ENCODE measurements at regions not wholly inside any gene's neighbourhood (a gene's known extent, or its start where the extent isn't known, plus 50 kb on each side); places are given as distances from the start of the nearest gene placed in this dataset.

GRCh38 chr13:112187527-112188297 is 120.8 kb downstream of the SOX1 start:
- Histone ChIP-seq H3K9me3 (ENCODE audit: control insufficient read depth, insufficient read depth, low read length) (no peaks in the 10 kb centered on the region), H3K4me3 (ENCODE audit: low read depth, low read length) (no peak overlapping the region), H3K9ac (ENCODE audit: low read depth, low read length) (no peak overlapping the region), H3K36me3 (ENCODE audit: control insufficient read depth, insufficient read depth, low read length) (no peaks in the 10 kb centered on the region), H3K27me3 (ENCODE audit: control insufficient read depth, insufficient read depth, low read length) (no peaks in the 10 kb centered on the region), H3K4me1 (ENCODE audit: control insufficient read depth, insufficient read depth, low read length) (no peaks in the 10 kb centered on the region)

GRCh38 chr13:112188298-112188610 is 121.3 kb downstream of the SOX1 start:
- H3K4me1 ChIP-seq (ENCODE audit: control insufficient read depth, insufficient read depth, low read length) = no peaks in the 10 kb centered on the region
- H3K9ac ChIP-seq (ENCODE audit: low read depth, low read length) = no peak overlapping the region
- no peak overlapping the region for H3K4me3 ChIP-seq (ENCODE audit: low read depth, low read length)
- no peaks in the 10 kb centered on the region for H3K27me3 ChIP-seq (ENCODE audit: control insufficient read depth, insufficient read depth, low read length)
- no peaks in the 10 kb centered on the region for H3K36me3 ChIP-seq (ENCODE audit: control insufficient read depth, insufficient read depth, low read length)
- H3K9me3 ChIP-seq (ENCODE audit: control insufficient read depth, insufficient read depth, low read length) = no peaks in the 10 kb centered on the region

- H3K36me3 ChIP-seq (ENCODE audit: control insufficient read depth, insufficient read depth, low read length) = no peaks in the 10 kb centered on the region
- H3K9ac ChIP-seq (ENCODE audit: low read depth, low read length) = no peak overlapping the region
- H3K4me1 ChIP-seq (ENCODE audit: control insufficient read depth, insufficient read depth, low read length) = no peaks in the 10 kb centered on the region
- H3K4me3 ChIP-seq (ENCODE audit: low read depth, low read length) = no peak overlapping the region
- H3K9me3 ChIP-seq (ENCODE audit: control insufficient read depth, insufficient read depth, low read length) = no peaks in the 10 kb centered on the region
- no peaks in the 10 kb centered on the region for H3K27me3 ChIP-seq (ENCODE audit: control insufficient read depth, insufficient read depth, low read length)
Observed at GRCh38 chr13:112193463-112194166, 126.7 kb downstream of the SOX1 start.

GRCh38 chr13:112194167-112194530 is 127.2 kb downstream of the SOX1 start:
- Histone ChIP-seq H3K9me3 (ENCODE audit: control insufficient read depth, insufficient read depth, low read length) (no peaks in the 10 kb centered on the region), H3K9ac (ENCODE audit: low read depth, low read length) (no peak overlapping the region), H3K36me3 (ENCODE audit: control insufficient read depth, insufficient read depth, low read length) (no peaks in the 10 kb centered on the region), H3K4me1 (ENCODE audit: control insufficient read depth, insufficient read depth, low read length) (no peaks in the 10 kb centered on the region), H3K4me3 (ENCODE audit: low read depth, low read length) (no peak overlapping the region), H3K27me3 (ENCODE audit: control insufficient read depth, insufficient read depth, low read length) (no peaks in the 10 kb centered on the region)

GRCh38 chr13:112194579-112194978 is 127.6 kb downstream of the SOX1 start:
- no peaks in the 10 kb centered on the region for H3K36me3 ChIP-seq (ENCODE audit: control insufficient read depth, insufficient read depth, low read length)
- no peak overlapping the region for H3K4me3 ChIP-seq (ENCODE audit: low read depth, low read length)
- H3K4me1 ChIP-seq (ENCODE audit: control insufficient read depth, insufficient read depth, low read length) = no peaks in the 10 kb centered on the region
- H3K27me3 ChIP-seq (ENCODE audit: control insufficient read depth, insufficient read depth, low read length) = no peaks in the 10 kb centered on the region
- H3K9me3 ChIP-seq (ENCODE audit: control insufficient read depth, insufficient read depth, low read length) = no peaks in the 10 kb centered on the region
- no peak overlapping the region for H3K9ac ChIP-seq (ENCODE audit: low read depth, low read length)

GRCh38 chr13:112198396-112199010 is 131.6 kb downstream of the SOX1 start:
- H3K4me3 ChIP-seq (ENCODE audit: low read depth, low read length) = no peak overlapping the region
- H3K27me3 ChIP-seq (ENCODE audit: control insufficient read depth, insufficient read depth, low read length) = peaks cover 7% of the 10 kb centered on the region
- no peaks in the 10 kb centered on the region for H3K9me3 ChIP-seq (ENCODE audit: control insufficient read depth, insufficient read depth, low read length)
- H3K9ac ChIP-seq (ENCODE audit: low read depth, low read length) = no peak overlapping the region
- no peaks in the 10 kb centered on the region for H3K36me3 ChIP-seq (ENCODE audit: control insufficient read depth, insufficient read depth, low read length)
- no peaks in the 10 kb centered on the region for H3K4me1 ChIP-seq (ENCODE audit: control insufficient read depth, insufficient read depth, low read length)

GRCh38 chr13:112200200-112200599 is 133.3 kb downstream of the SOX1 start:
- no peaks in the 10 kb centered on the region for H3K36me3 ChIP-seq (ENCODE audit: control insufficient read depth, insufficient read depth, low read length)
- no peak overlapping the region for H3K9ac ChIP-seq (ENCODE audit: low read depth, low read length)
- no peaks in the 10 kb centered on the region for H3K9me3 ChIP-seq (ENCODE audit: control insufficient read depth, insufficient read depth, low read length)
- no peak overlapping the region for H3K4me3 ChIP-seq (ENCODE audit: low read depth, low read length)
- H3K4me1 ChIP-seq (ENCODE audit: control insufficient read depth, insufficient read depth, low read length) = peaks cover 3% of the 10 kb centered on the region
- peaks cover 23% of the 10 kb centered on the region for H3K27me3 ChIP-seq (ENCODE audit: control insufficient read depth, insufficient read depth, low read length)

GRCh38 chr13:112202266-112202665 is 135.3 kb downstream of the SOX1 start:
- H3K9ac ChIP-seq (ENCODE audit: low read depth, low read length) = no peak overlapping the region
- no peaks in the 10 kb centered on the region for H3K9me3 ChIP-seq (ENCODE audit: control insufficient read depth, insufficient read depth, low read length)
- peaks cover 42% of the 10 kb centered on the region for H3K27me3 ChIP-seq (ENCODE audit: control insufficient read depth, insufficient read depth, low read length)
- H3K36me3 ChIP-seq (ENCODE audit: control insufficient read depth, insufficient read depth, low read length) = no peaks in the 10 kb centered on the region
- H3K4me1 ChIP-seq (ENCODE audit: control insufficient read depth, insufficient read depth, low read length) = peaks cover 9% of the 10 kb centered on the region
- H3K4me3 ChIP-seq (ENCODE audit: low read depth, low read length) = no peak overlapping the region

GRCh38 chr13:112202966-112203365 is 136.0 kb downstream of the SOX1 start:
- H3K4me3 ChIP-seq (ENCODE audit: low read depth, low read length) = no peak overlapping the region
- peaks cover 9% of the 10 kb centered on the region for H3K4me1 ChIP-seq (ENCODE audit: control insufficient read depth, insufficient read depth, low read length)
- peaks cover 47% of the 10 kb centered on the region for H3K27me3 ChIP-seq (ENCODE audit: control insufficient read depth, insufficient read depth, low read length)
- H3K9ac ChIP-seq (ENCODE audit: low read depth, low read length) = no peak overlapping the region
- no peaks in the 10 kb centered on the region for H3K36me3 ChIP-seq (ENCODE audit: control insufficient read depth, insufficient read depth, low read length)
- no peaks in the 10 kb centered on the region for H3K9me3 ChIP-seq (ENCODE audit: control insufficient read depth, insufficient read depth, low read length)

- H3K27me3 ChIP-seq (ENCODE audit: control insufficient read depth, insufficient read depth, low read length) = peaks cover 52% of the 10 kb centered on the region
- no peaks in the 10 kb centered on the region for H3K9me3 ChIP-seq (ENCODE audit: control insufficient read depth, insufficient read depth, low read length)
- no peak overlapping the region for H3K4me3 ChIP-seq (ENCODE audit: low read depth, low read length)
- no peak overlapping the region for H3K9ac ChIP-seq (ENCODE audit: low read depth, low read length)
- H3K36me3 ChIP-seq (ENCODE audit: control insufficient read depth, insufficient read depth, low read length) = no peaks in the 10 kb centered on the region
- peaks cover 9% of the 10 kb centered on the region for H3K4me1 ChIP-seq (ENCODE audit: control insufficient read depth, insufficient read depth, low read length)
Observed at GRCh38 chr13:112203614-112204013, 136.7 kb downstream of the SOX1 start.

GRCh38 chr13:112204346-112205327 is 137.7 kb downstream of the SOX1 start:
- no peaks in the 10 kb centered on the region for H3K36me3 ChIP-seq (ENCODE audit: control insufficient read depth, insufficient read depth, low read length)
- H3K27me3 ChIP-seq (ENCODE audit: control insufficient read depth, insufficient read depth, low read length) = peaks cover 52% of the 10 kb centered on the region
- peak overlapping the region; percentile 48 for H3K4me3 ChIP-seq (ENCODE audit: low read depth, low read length)
- H3K9ac ChIP-seq (ENCODE audit: low read depth, low read length) = no peak overlapping the region
- no peaks in the 10 kb centered on the region for H3K9me3 ChIP-seq (ENCODE audit: control insufficient read depth, insufficient read depth, low read length)
- peaks cover 9% of the 10 kb centered on the region for H3K4me1 ChIP-seq (ENCODE audit: control insufficient read depth, insufficient read depth, low read length)

All from iPS-15b (cell line).